HepG2 (cell line): ENCODE measurements at regions not wholly inside any gene's neighbourhood (a gene's known extent, or its start where the extent isn't known, plus 50 kb on each side); places are given as distances from the start of the nearest gene placed in this dataset.
A peak's percentile ranks its signal among the peaks of the same experiment; 100 is the strongest.

ENCODE experiments used
- ATF6 ChIP-seq: sonication (generic); formaldehyde crosslinking; conservative IDR thresholded peaks from 2 replicates; pipeline ENCODE4 v1.4.0; 2020; ENCODE audit warnings: missing genetic modification reagents
- BRD4 ChIP-seq: sonication (generic); formaldehyde crosslinking; IDR thresholded peaks from 2 replicates; pipeline ENCODE4 v1.4.0; 2020; ENCODE audit warnings: missing genetic modification reagents
- DMAP1 ChIP-seq: IDR thresholded peaks from 2 replicates; pipeline ENCODE4 v1.6.1; 2016
- ETV6 ChIP-seq: sonication (generic); formaldehyde crosslinking; conservative IDR thresholded peaks from 2 replicates; pipeline ENCODE4 v1.4.0; 2020; ENCODE audit warnings: missing genetic modification reagents
- HMGA1 ChIP-seq: sonication (generic); formaldehyde crosslinking; conservative IDR thresholded peaks from 2 replicates; pipeline ENCODE4 v1.4.0; 2020; ENCODE audit warnings: missing genetic modification reagents
- KLF16 ChIP-seq, 2 experiments: sonication (generic) in 1 of 2; formaldehyde crosslinking in 1 of 2; IDR thresholded peaks; 2 replicates each; pipeline versions ENCODE4 v1.6.1 to v1.8.0; 2016 to 2023; ENCODE audit warnings: missing genetic modification reagents in 2 of 2, missing compliant biosample characterization in 1 of 2
- MBNL3 ChIP-seq: fragments of 250-450 bp; sonication (Bioruptor Pico); conservative IDR thresholded peaks from 2 replicates; pipeline ENCODE4 v1.8.0; 2022; ENCODE audit warnings: mild to moderate bottlenecking, inconsistent platforms
- MTF1 ChIP-seq: sonication (generic); formaldehyde crosslinking; IDR thresholded peaks from 2 replicates; pipeline ENCODE4 v1.5.0; 2020; ENCODE audit warnings: missing genetic modification reagents
- MYNN ChIP-seq: sonication (generic); formaldehyde crosslinking; IDR thresholded peaks from 2 replicates; pipeline ENCODE4 v1.4.0; 2020; ENCODE audit warnings: mild to moderate bottlenecking, low read depth, missing genetic modification reagents
- NR2F6 ChIP-seq, 2 experiments: IDR thresholded peaks; 2 replicates each; pipeline ENCODE4 v1.6.1; 2016; ENCODE audit warnings: antibody characterized with exemption in 1 of 2, mild to moderate bottlenecking in 1 of 2
- RBM39 ChIP-seq: fragments of 200-400 bp; formaldehyde crosslinking; IDR thresholded peaks from one replicate; pipeline ENCODE4 v1.6.1; 2018; ENCODE audit warnings: antibody characterized with exemption, mild to moderate bottlenecking, low read depth, low read length; ENCODE audit not compliant: poor library complexity, severe bottlenecking
- SSRP1 ChIP-seq: IDR thresholded peaks from 2 replicates; pipeline ENCODE4 v1.6.1; 2016; ENCODE audit warnings: control low read depth
- ZNF143 ChIP-seq: sonication (generic); formaldehyde crosslinking; IDR thresholded peaks from 2 replicates; pipeline ENCODE4 v1.4.0; 2020; ENCODE audit warnings: missing genetic modification reagents
- ZNF326 ChIP-seq: sonication (generic); formaldehyde crosslinking; IDR thresholded peaks from 2 replicates; pipeline ENCODE4 v1.4.0; 2020; ENCODE audit warnings: missing genetic modification reagents, borderline replicate concordance
- ZNF350 ChIP-seq: sonication (generic); formaldehyde crosslinking; IDR thresholded peaks from 2 replicates; pipeline ENCODE4 v1.4.0; 2020; ENCODE audit warnings: mild to moderate bottlenecking, low read depth, missing genetic modification reagents, borderline replicate concordance
- ZNF44 ChIP-seq: sonication (generic); formaldehyde crosslinking; IDR thresholded peaks from 2 replicates; pipeline ENCODE4 v1.5.1; 2020; ENCODE audit warnings: mild to moderate bottlenecking, missing genetic modification reagents
- ZNF570 ChIP-seq: sonication (generic); formaldehyde crosslinking; IDR thresholded peaks from 2 replicates; pipeline ENCODE4 v1.4.0; 2020; ENCODE audit warnings: mild to moderate bottlenecking, missing genetic modification reagents, borderline replicate concordance
- ZNF597 ChIP-seq: sonication (generic); formaldehyde crosslinking; IDR thresholded peaks from 2 replicates; pipeline ENCODE4 v1.5.0; 2020; ENCODE audit warnings: missing genetic modification reagents
- ZNF724P ChIP-seq: sonication (generic); formaldehyde crosslinking; IDR thresholded peaks from 2 replicates; pipeline ENCODE4 v1.8.0; 2022; ENCODE audit warnings: missing genetic modification reagents, borderline replicate concordance
- TF ChIP-seq, protein P1 (sequence below): sonication (generic); formaldehyde crosslinking; IDR thresholded peaks from 2 replicates; pipeline ENCODE4 v1.4.0; 2020; ENCODE audit warnings: mild to moderate bottlenecking, missing genetic modification reagents
- TF ChIP-seq, protein P2 (sequence below): sonication (generic); formaldehyde crosslinking; IDR thresholded peaks from 2 replicates; pipeline ENCODE4 v1.5.0; 2020; ENCODE audit warnings: mild to moderate bottlenecking, missing genetic modification reagents

DNA sequence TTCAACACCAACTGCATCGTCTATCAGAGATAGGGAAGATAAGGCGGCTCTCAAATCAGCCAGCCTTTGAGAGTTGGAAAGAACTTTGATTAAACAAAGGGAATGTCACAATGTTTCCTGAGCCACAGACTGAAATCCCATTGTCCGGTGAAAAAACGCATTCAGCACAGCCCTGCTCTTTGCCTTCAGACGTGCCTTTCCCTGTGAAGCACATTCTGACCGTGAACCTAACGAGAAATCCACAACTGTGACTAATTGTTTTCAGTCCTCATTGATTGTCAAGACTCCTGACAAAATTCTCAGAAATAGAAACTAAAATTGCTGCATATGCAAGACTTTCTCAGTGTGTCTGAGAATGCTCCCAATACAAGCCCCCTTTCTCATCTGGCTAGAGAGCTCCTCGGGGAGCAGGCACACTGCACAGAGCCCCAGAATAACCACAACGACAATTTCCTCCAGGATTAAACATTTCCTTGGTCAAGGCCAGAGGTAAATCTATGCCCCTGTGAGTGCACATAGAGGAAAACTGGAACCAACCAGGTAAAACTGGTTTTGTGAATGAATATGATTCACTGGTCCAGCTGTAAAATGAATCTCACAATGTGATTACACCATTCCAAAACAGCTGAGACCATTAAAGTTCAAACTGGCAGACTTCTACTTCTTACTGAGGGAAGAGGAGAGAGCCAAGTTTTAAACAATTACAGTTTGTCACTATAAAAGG lies 561.9 kb upstream of the ID2 start (continued):
- TF ChIP-seq MYNN (CRISPR knock-in tag): no peak
- peak; percentile 19; the same call in 1 of the 2 replicates for TF ChIP-seq DMAP1
- TF ChIP-seq MTF1 (CRISPR knock-in tag): no peak
- no peak for TF ChIP-seq RBM39
- TF ChIP-seq ZNF143 (CRISPR knock-in tag): no peak
- peak; percentile 74 for TF ChIP-seq SSRP1 (CRISPR knock-in tag)
- TF ChIP-seq ZNF44 (CRISPR knock-in tag): no peak
- TF ChIP-seq BRD4: peak; percentile 45; the same call in 1 of the 2 replicates
- TF ChIP-seq, protein P1, sequence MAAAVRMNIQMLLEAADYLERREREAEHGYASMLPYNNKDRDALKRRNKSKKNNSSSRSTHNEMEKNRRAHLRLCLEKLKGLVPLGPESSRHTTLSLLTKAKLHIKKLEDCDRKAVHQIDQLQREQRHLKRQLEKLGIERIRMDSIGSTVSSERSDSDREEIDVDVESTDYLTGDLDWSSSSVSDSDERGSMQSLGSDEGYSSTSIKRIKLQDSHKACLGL: no peak
- TF ChIP-seq ZNF724P (CRISPR knock-in tag): no peak
- 0 out of 2 replicates have a peak, but pooled peaks have one; percentile 57 for TF ChIP-seq ETV6 (CRISPR knock-in tag)
- TF ChIP-seq ZNF350: no peak; the same call in 1 of the 2 replicates
- TF ChIP-seq, protein P2, sequence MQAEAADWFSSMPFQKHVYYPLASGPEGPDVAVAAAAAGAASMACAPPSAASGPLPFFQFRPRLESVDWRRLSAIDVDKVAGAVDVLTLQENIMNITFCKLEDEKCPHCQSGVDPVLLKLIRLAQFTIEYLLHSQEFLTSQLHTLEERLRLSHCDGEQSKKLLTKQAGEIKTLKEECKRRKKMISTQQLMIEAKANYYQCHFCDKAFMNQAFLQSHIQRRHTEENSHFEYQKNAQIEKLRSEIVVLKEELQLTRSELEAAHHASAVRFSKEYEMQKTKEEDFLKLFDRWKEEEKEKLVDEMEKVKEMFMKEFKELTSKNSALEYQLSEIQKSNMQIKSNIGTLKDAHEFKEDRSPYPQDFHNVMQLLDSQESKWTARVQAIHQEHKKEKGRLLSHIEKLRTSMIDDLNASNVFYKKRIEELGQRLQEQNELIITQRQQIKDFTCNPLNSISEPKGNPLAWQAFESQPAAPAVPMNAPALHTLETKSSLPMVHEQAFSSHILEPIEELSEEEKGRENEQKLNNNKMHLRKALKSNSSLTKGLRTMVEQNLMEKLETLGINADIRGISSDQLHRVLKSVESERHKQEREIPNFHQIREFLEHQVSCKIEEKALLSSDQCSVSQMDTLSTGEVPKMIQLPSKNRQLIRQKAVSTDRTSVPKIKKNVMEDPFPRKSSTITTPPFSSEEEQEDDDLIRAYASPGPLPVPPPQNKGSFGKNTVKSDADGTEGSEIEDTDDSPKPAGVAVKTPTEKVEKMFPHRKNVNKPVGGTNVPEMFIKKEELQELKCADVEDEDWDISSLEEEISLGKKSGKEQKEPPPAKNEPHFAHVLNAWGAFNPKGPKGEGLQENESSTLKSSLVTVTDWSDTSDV (CRISPR knock-in tag): no peak
- no peak for TF ChIP-seq MBNL3 (CRISPR knock-in tag)
- no peak for TF ChIP-seq HMGA1 (CRISPR knock-in tag)
- peak; percentile 83 for TF ChIP-seq NR2F6 (IDR thresholded peaks at IDR 0.05)
- TF ChIP-seq NR2F6 (CRISPR knock-in tag; IDR thresholded peaks at IDR 0.05): peak; percentile 86
- peak in 1 of 2 experiments; percentile 73; a peak in 2 of 4 replicates for TF ChIP-seq KLF16 (CRISPR knock-in tag; IDR thresholded peaks at IDR 0.05)
- TF ChIP-seq ZNF597 (CRISPR knock-in tag): no peak
- no peak for TF ChIP-seq ZNF570 (CRISPR knock-in tag)
- no peak for TF ChIP-seq ATF6
- TF ChIP-seq ZNF326 (CRISPR knock-in tag): no peak
